Stimulated activated CD8-positive, alpha-beta memory T cell treated with anti-CD3 and anti-CD28 coated beads, Interleukin-4, amount 100 ng/mL, for 48 hours (primary cell): ENCODE measurements at regions not wholly inside any gene's neighbourhood (a gene's known extent, or its start where the extent isn't known, plus 50 kb on each side); places are given as distances from the start of the nearest gene placed in this dataset.

Experiments
- DNase-seq: peaks from one replicate; pipeline ENCODE4 v3.0.0-alpha.2; 2020

- no peak for DNase-seq
Measured at GRCh38 chr1:72745413-72745812, 463.1 kb upstream of the NEGR1 start.

- DNase-seq: no peak
Measured at GRCh38 chr1:72734415-72734814, 452.1 kb upstream of the NEGR1 start.

- no peak for DNase-seq
Measured at GRCh38 chr1:72724951-72725861, 442.9 kb upstream of the NEGR1 start.

- no peak for DNase-seq
Measured at GRCh38 chr1:72705921-72706320, 423.6 kb upstream of the NEGR1 start.

- DNase-seq: no peak
Measured at GRCh38 chr1:72704841-72705477, 422.6 kb upstream of the NEGR1 start.

GRCh38 chr1:72697410-72697809, 415.1 kb upstream of the NEGR1 start:
- DNase-seq: no peak

- no peak for DNase-seq
Measured at GRCh38 chr1:72693899-72694298, 411.6 kb upstream of the NEGR1 start.

- DNase-seq: no peak
Measured at GRCh38 chr1:72693376-72693775, 411.0 kb upstream of the NEGR1 start.

GRCh38 chr1:72690871-72691270, 408.5 kb upstream of the NEGR1 start:
- DNase-seq: no peak

GRCh38 chr1:72678683-72679082, 396.3 kb upstream of the NEGR1 start:
- DNase-seq: no peak

GRCh38 chr1:72670902-72671301, 388.6 kb upstream of the NEGR1 start:
- DNase-seq: no peak

- DNase-seq: no peak
Measured at GRCh38 chr1:72662918-72663317, 380.6 kb upstream of the NEGR1 start.

- DNase-seq: no peak
Measured at GRCh38 chr1:72650843-72651435, 368.6 kb upstream of the NEGR1 start.

- no peak for DNase-seq
Measured at GRCh38 chr1:72649991-72650390, 367.7 kb upstream of the NEGR1 start.

GRCh38 chr1:72649211-72649888, 367.0 kb upstream of the NEGR1 start:
- no peak for DNase-seq

GRCh38 chr1:72648465-72648864, 366.1 kb upstream of the NEGR1 start:
- DNase-seq: no peak

- DNase-seq: no peak
Measured at GRCh38 chr1:72643142-72643541, 360.8 kb upstream of the NEGR1 start.

- no peak for DNase-seq
Measured at GRCh38 chr1:72637593-72637992, 355.3 kb upstream of the NEGR1 start.

GRCh38 chr1:72636631-72637030, 354.3 kb upstream of the NEGR1 start:
- no peak for DNase-seq

GRCh38 chr1:72635719-72636118, 353.4 kb upstream of the NEGR1 start:
- no peak for DNase-seq

- no peak for DNase-seq
Measured at GRCh38 chr1:72634946-72635345, 352.6 kb upstream of the NEGR1 start.

- no peak for DNase-seq
Measured at GRCh38 chr1:72631449-72631848, 349.1 kb upstream of the NEGR1 start.

GRCh38 chr1:72623299-72623708, 341.0 kb upstream of the NEGR1 start:
- no peak for DNase-seq
